ENCODE measurements at regions not wholly inside any gene's neighbourhood (a gene's known extent, or its start where the extent isn't known, plus 50 kb on each side); places are given as distances from the start of the nearest gene placed in this dataset.

- TF ChIP-seq EZH2 (IDR thresholded peaks at IDR 0.05): no peak
- no peak for TF ChIP-seq POLR2AphosphoS5 (IDR thresholded peaks at IDR 0.05; ENCODE audit: borderline replicate concordance, low read depth, low read length)
Measured at GRCh38 chr2:198762441-198762840, 695.3 kb downstream of the SATB2 start.
